WTC11 (cell line): ENCODE measurements at regions not wholly inside any gene's neighbourhood (a gene's known extent, or its start where the extent isn't known, plus 50 kb on each side); places are given as distances from the start of the nearest gene placed in this dataset.

ENCODE experiments used
- ATAC-seq: fragments of 200-7000 bp; cut with Tn5 transposase; 2 replicates; pipeline ENCODE4 v1.10.0; 2021; ENCODE audit warnings: mild to moderate bottlenecking, moderate library complexity
- CTCF ChIA-PET: fragments of 300-600 bp; sonication (Branson Sonifier 250); formaldehyde crosslinking; loops from one replicate; lab custom pipeline; 2021; ENCODE audit warnings: antibody characterized with exemption; lab: Charles Lee
- POLR2A ChIA-PET: fragments of 350-600 bp; sonication (Branson Sonifier 250); formaldehyde crosslinking; loops from one replicate; lab custom pipeline; 2021; ENCODE audit warnings: antibody characterized with exemption; lab: Charles Lee
- DNase-seq: peaks from one replicate; pipeline ENCODE4 v3.0.0; 2021; ENCODE audit warnings: low spot score
- H3K27ac Mint-ChIP-seq: 2 replicates; pipeline ENCODE4 v1.8.0; 2021; ENCODE audit warnings: mixed read lengths
- H3K27me3 Mint-ChIP-seq: 2 replicates; pipeline ENCODE4 v1.8.0; 2021; ENCODE audit warnings: low read depth, mild to moderate bottlenecking, moderate library complexity, mixed read lengths
- H3K36me3 Mint-ChIP-seq: 2 replicates; pipeline ENCODE4 v1.8.0; 2021; ENCODE audit warnings: mixed read lengths
- H3K4me1 Mint-ChIP-seq: 2 replicates; pipeline ENCODE4 v1.8.0; 2022; ENCODE audit warnings: mixed read lengths
- H3K4me3 Mint-ChIP-seq: 2 replicates; pipeline ENCODE4 v1.8.0; 2021; ENCODE audit warnings: mild to moderate bottlenecking, moderate library complexity, mixed read lengths
- H3K9me3 Mint-ChIP-seq: 2 replicates; pipeline ENCODE4 v1.8.0; 2021; ENCODE audit warnings: mixed read lengths
- EMX1 ChIP-seq: fragments of 250-450 bp; sonication (Bioruptor Pico); IDR thresholded peaks from 2 replicates; pipeline ENCODE4 v1.8.0; 2021; ENCODE audit warnings: mild to moderate bottlenecking
- ETV6 ChIP-seq: sonication (generic); formaldehyde crosslinking; IDR thresholded peaks from 2 replicates; pipeline ENCODE4 v1.8.1; 2022; ENCODE audit warnings: mild to moderate bottlenecking, missing genetic modification reagents
- FOXK1 ChIP-seq: sonication (generic); formaldehyde crosslinking; IDR thresholded peaks from 2 replicates; pipeline ENCODE4 v1.8.0; 2022; ENCODE audit warnings: mild to moderate bottlenecking, moderate library complexity, missing genetic modification reagents
- FOXP1 ChIP-seq: sonication (generic); formaldehyde crosslinking; IDR thresholded peaks from 2 replicates; pipeline ENCODE4 v1.8.0; 2022; ENCODE audit warnings: missing genetic modification reagents, mild to moderate bottlenecking, moderate library complexity, borderline replicate concordance
- HMGA2 ChIP-seq: fragments of 250-450 bp; sonication (Bioruptor Pico); IDR thresholded peaks from 2 replicates; pipeline ENCODE4 v1.4.0; 2021; ENCODE audit warnings: mild to moderate bottlenecking, moderate library complexity
- KAT7 ChIP-seq: sonication (generic); formaldehyde crosslinking; IDR thresholded peaks from 2 replicates; pipeline ENCODE4 v1.8.1; 2023; ENCODE audit warnings: missing genetic modification reagents, mild to moderate bottlenecking, borderline replicate concordance
- NR2C2 ChIP-seq: sonication (generic); formaldehyde crosslinking; IDR thresholded peaks from 2 replicates; pipeline ENCODE4 v1.8.0; 2022; ENCODE audit warnings: mild to moderate bottlenecking, missing genetic modification reagents
- TEAD1 ChIP-seq: sonication (generic); formaldehyde crosslinking; IDR thresholded peaks from 2 replicates; pipeline ENCODE4 v1.8.0; 2022; ENCODE audit warnings: mild to moderate bottlenecking, missing genetic modification reagents
- ZNF671 ChIP-seq: fragments of 250-450 bp; sonication (Bioruptor Pico); IDR thresholded peaks from 2 replicates; pipeline ENCODE4 v1.8.0; 2021; ENCODE audit warnings: mild to moderate bottlenecking
- TF ChIP-seq, protein P1 (sequence below): fragments of 250-450 bp; sonication (Bioruptor Pico); IDR thresholded peaks from 2 replicates; pipeline ENCODE4 v1.9.0; 2021; ENCODE audit warnings: mild to moderate bottlenecking, borderline replicate concordance
- TF ChIP-seq, protein P2 (sequence below): sonication (generic); formaldehyde crosslinking; IDR thresholded peaks from 2 replicates; pipeline ENCODE4 v1.8.1; 2022; ENCODE audit warnings: mild to moderate bottlenecking, moderate library complexity, missing genetic modification reagents
- TF ChIP-seq, protein P3 (sequence below): sonication (generic); formaldehyde crosslinking; IDR thresholded peaks from 2 replicates; pipeline ENCODE4 v1.8.0; 2022; ENCODE audit warnings: mild to moderate bottlenecking, missing genetic modification reagents
- TF ChIP-seq, protein P4 (sequence below): sonication (generic); formaldehyde crosslinking; IDR thresholded peaks from 2 replicates; pipeline ENCODE4 v1.8.0; 2022; ENCODE audit warnings: mild to moderate bottlenecking, missing genetic modification reagents
- TF ChIP-seq, protein P5 (sequence below): fragments of 250-450 bp; sonication (Bioruptor Pico); IDR thresholded peaks from 2 replicates; pipeline ENCODE4 v1.9.0; 2021; ENCODE audit warnings: mild to moderate bottlenecking

DNA sequence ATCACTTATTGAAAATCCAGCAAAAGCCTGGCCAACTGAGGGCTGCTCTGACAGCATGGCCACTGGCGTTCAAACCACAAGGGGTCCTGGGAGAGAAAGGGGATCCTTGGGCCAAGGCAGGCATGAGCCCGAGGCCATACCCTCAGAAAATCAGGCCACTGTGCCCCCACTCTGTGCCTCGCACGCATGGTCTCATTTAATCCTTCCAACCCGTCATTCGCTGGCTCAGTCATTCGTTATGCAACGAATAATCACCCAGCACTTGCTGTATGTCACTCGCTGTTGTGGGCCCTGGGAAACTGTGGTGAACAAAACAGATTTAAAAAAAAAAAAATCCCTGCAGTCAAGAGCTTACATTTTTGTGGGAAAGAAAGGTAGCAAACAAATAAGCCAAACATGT is 112.7 kb downstream of the BCOR start (continued):
- TF ChIP-seq, protein P1, sequence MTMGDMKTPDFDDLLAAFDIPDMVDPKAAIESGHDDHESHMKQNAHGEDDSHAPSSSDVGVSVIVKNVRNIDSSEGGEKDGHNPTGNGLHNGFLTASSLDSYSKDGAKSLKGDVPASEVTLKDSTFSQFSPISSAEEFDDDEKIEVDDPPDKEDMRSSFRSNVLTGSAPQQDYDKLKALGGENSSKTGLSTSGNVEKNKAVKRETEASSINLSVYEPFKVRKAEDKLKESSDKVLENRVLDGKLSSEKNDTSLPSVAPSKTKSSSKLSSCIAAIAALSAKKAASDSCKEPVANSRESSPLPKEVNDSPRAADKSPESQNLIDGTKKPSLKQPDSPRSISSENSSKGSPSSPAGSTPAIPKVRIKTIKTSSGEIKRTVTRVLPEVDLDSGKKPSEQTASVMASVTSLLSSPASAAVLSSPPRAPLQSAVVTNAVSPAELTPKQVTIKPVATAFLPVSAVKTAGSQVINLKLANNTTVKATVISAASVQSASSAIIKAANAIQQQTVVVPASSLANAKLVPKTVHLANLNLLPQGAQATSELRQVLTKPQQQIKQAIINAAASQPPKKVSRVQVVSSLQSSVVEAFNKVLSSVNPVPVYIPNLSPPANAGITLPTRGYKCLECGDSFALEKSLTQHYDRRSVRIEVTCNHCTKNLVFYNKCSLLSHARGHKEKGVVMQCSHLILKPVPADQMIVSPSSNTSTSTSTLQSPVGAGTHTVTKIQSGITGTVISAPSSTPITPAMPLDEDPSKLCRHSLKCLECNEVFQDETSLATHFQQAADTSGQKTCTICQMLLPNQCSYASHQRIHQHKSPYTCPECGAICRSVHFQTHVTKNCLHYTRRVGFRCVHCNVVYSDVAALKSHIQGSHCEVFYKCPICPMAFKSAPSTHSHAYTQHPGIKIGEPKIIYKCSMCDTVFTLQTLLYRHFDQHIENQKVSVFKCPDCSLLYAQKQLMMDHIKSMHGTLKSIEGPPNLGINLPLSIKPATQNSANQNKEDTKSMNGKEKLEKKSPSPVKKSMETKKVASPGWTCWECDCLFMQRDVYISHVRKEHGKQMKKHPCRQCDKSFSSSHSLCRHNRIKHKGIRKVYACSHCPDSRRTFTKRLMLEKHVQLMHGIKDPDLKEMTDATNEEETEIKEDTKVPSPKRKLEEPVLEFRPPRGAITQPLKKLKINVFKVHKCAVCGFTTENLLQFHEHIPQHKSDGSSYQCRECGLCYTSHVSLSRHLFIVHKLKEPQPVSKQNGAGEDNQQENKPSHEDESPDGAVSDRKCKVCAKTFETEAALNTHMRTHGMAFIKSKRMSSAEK (CRISPR knock-in tag), result no peak
- TF ChIP-seq, protein P2, sequence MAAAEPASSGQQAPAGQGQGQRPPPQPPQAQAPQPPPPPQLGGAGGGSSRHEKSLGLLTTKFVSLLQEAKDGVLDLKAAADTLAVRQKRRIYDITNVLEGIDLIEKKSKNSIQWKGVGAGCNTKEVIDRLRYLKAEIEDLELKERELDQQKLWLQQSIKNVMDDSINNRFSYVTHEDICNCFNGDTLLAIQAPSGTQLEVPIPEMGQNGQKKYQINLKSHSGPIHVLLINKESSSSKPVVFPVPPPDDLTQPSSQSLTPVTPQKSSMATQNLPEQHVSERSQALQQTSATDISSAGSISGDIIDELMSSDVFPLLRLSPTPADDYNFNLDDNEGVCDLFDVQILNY (CRISPR knock-in tag), result no peak
- no peak for TF ChIP-seq EMX1
- no peak for TF ChIP-seq ZNF671 (CRISPR knock-in tag)
- TF ChIP-seq, protein P3, sequence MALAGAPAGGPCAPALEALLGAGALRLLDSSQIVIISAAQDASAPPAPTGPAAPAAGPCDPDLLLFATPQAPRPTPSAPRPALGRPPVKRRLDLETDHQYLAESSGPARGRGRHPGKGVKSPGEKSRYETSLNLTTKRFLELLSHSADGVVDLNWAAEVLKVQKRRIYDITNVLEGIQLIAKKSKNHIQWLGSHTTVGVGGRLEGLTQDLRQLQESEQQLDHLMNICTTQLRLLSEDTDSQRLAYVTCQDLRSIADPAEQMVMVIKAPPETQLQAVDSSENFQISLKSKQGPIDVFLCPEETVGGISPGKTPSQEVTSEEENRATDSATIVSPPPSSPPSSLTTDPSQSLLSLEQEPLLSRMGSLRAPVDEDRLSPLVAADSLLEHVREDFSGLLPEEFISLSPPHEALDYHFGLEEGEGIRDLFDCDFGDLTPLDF, result no peak

DNA sequence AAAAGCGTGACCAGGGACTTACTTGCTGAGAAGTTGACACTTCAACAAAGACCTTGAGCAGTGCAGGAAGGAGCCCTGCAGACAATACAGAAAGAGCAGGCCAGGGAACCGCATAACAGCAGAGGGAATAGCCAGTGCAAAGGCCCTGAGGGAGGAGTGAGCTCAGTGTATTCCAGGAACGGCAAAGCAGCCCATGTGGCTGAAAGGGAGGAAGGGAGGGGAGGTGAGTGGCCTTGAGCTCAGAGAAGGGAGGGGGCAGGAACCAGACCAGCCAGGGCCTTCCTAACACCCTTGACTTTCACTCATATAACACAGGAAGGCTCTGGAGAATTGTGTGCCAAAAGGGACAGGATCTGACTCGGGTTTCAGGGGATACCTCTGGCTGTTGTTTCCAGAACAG is 112.2 kb downstream of the BCOR start:
- H3K4me3 Mint-ChIP-seq, result no peak overlapping the region
- no peak overlapping the region for H3K27ac Mint-ChIP-seq
- no peaks in the 10 kb centered on the region for H3K27me3 Mint-ChIP-seq
- ChIA-PET POLR2A (interaction anchor here (0.7 kb wide), 2 partner anchors 23 to 249 kb away, joined by 4 read pairs; no protein-coding TSS in a partner anchor), CTCF (no interaction called here)
- H3K9me3 Mint-ChIP-seq, result no peaks in the 10 kb centered on the region
- no peaks in the 10 kb centered on the region for H3K36me3 Mint-ChIP-seq
- DNase-seq, result no peak
- TF ChIP-seq NR2C2 (no peak), TEAD1 (CRISPR knock-in tag) (no peak), FOXP1 (no peak), FOXK1 (CRISPR knock-in tag) (no peak), HMGA2 (no peak), ETV6 (no peak), KAT7 (CRISPR knock-in tag) (no peak)
- TF ChIP-seq, protein P4, sequence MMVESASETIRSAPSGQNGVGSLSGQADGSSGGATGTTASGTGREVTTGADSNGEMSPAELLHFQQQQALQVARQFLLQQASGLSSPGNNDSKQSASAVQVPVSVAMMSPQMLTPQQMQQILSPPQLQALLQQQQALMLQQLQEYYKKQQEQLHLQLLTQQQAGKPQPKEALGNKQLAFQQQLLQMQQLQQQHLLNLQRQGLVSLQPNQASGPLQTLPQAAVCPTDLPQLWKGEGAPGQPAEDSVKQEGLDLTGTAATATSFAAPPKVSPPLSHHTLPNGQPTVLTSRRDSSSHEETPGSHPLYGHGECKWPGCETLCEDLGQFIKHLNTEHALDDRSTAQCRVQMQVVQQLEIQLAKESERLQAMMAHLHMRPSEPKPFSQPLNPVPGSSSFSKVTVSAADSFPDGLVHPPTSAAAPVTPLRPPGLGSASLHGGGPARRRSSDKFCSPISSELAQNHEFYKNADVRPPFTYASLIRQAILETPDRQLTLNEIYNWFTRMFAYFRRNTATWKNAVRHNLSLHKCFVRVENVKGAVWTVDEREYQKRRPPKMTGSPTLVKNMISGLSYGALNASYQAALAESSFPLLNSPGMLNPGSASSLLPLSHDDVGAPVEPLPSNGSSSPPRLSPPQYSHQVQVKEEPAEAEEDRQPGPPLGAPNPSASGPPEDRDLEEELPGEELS (CRISPR knock-in tag), result no peak
- peaks cover 21% of the 10 kb centered on the region for H3K4me1 Mint-ChIP-seq
- ATAC-seq, result peak; percentile 64

DNA sequence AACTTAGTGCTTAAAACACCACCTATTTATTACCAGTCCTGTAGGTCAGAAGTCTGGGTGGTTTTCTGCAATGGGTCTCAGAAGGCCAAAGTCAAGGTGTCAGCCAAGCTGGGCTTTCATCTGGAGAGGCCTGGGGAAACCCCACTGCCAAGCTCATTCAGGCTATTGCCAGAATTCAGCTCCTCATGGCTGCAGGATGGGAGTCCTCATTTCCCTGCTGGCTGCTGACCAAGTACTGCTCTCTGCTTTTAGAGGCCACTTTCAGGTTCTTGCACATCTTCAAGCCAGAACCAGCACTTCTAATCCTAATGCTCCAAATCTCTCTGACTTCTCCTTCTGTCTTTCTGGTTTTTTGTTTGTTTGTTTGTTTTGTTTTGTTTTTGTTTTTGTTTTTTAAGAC is 109.3 kb downstream of the BCOR start:
- Mint-ChIP-seq H3K27me3 (no peaks in the 10 kb centered on the region), H3K9me3 (no peaks in the 10 kb centered on the region), H3K4me1 (peaks cover 25% of the 10 kb centered on the region), H3K4me3 (no peak overlapping the region), H3K27ac (no peak overlapping the region), H3K36me3 (no peaks in the 10 kb centered on the region)
- DNase-seq, result no peak
- ATAC-seq, result no peak
- ChIA-PET CTCF (interaction anchor here (0.7 kb wide), 1 partner anchor 149 kb away, joined by 5 read pairs; no protein-coding TSS in a partner anchor), POLR2A (no interaction called here)
- TF ChIP-seq, protein P5, sequence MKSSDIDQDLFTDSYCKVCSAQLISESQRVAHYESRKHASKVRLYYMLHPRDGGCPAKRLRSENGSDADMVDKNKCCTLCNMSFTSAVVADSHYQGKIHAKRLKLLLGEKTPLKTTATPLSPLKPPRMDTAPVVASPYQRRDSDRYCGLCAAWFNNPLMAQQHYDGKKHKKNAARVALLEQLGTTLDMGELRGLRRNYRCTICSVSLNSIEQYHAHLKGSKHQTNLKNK (CRISPR knock-in tag), result no peak
- TF ChIP-seq, protein P1 (CRISPR knock-in tag), result no peak
- TF ChIP-seq, all 79 proteins: peak for 0
